IMR-90 (cell line): ENCODE measurements at regions not wholly inside any gene's neighbourhood (a gene's known extent, or its start where the extent isn't known, plus 50 kb on each side); places are given as distances from the start of the nearest gene placed in this dataset.

Experiments used
- ATAC-seq: fragments of 200-7000 bp; cut with Tn5 transposase; 2 replicates; pipeline ENCODE4 v1.9.1; 2020; ENCODE audit warnings: low read depth, mild to moderate bottlenecking, moderate library complexity
- BruUV-seq: library from RNA; stranded (reverse); fragments of 400-500 nt; replicated peaks from 2 replicates; lab custom pipeline; 2021; lab: Mats Ljungman, UMichigan
- CTCF ChIA-PET: fragments of 300-600 bp; formaldehyde crosslinking; extraction: SDS; loops from one replicate; lab custom pipeline; 2021; ENCODE audit warnings: antibody characterized with exemption; lab: Yijun Ruan, JAX
- POLR2A ChIA-PET: fragments of 300-600 bp; sonication (Branson Sonifier 250); formaldehyde crosslinking; loops from one replicate; lab custom pipeline; 2022; ENCODE audit warnings: antibody characterized with exemption; ENCODE audit not compliant: unreplicated experiment; lab: Charles Lee
- DNase-seq: peaks from one replicate; pipeline ENCODE4 v3.0.0; 2013
- H2AFZ ChIP-seq: replicated peaks from 2 replicates; pipeline ENCODE3; 2013; ENCODE audit warnings: low read length, mild to moderate bottlenecking; ENCODE audit not compliant: poor library complexity
- H2AK5ac ChIP-seq: 2 replicates; pipeline ENCODE4 v1.6.1; 2013; ENCODE audit warnings: low read depth, low read length, inconsistent platforms
- H2AK9ac ChIP-seq: replicated peaks from 2 replicates; pipeline ENCODE3; 2013; ENCODE audit warnings: mild to moderate bottlenecking, low read depth, low read length, moderate library complexity; ENCODE audit not compliant: poor library complexity
- H2BK120ac ChIP-seq: 2 replicates; pipeline ENCODE4 v1.6.1; 2013; ENCODE audit warnings: low read depth, low read length, inconsistent platforms
- H2BK15ac ChIP-seq: 3 replicates; pipeline ENCODE4 v1.6.1; 2013; ENCODE audit warnings: low read depth, low read length, inconsistent platforms
- H2BK20ac ChIP-seq: 2 replicates; pipeline ENCODE4 v1.6.1; 2013; ENCODE audit warnings: low read depth, mild to moderate bottlenecking, inconsistent platforms, low read length, moderate library complexity
- H2BK5ac ChIP-seq: 2 replicates; pipeline ENCODE4 v1.6.1; 2013; ENCODE audit warnings: mild to moderate bottlenecking, low read depth, low read length, inconsistent platforms; ENCODE audit not compliant: poor library complexity, severe bottlenecking
- H3K14ac ChIP-seq: replicated peaks from 2 replicates; pipeline ENCODE4 v1.6.1; 2013; ENCODE audit warnings: low read depth, low read length, inconsistent platforms
- H3K18ac ChIP-seq: 2 replicates; pipeline ENCODE4 v1.6.1; 2013; ENCODE audit warnings: low read depth, low read length, control low read depth
- H3K23ac ChIP-seq: 2 replicates; pipeline ENCODE4 v1.6.1; 2013; ENCODE audit warnings: low read depth, low read length, inconsistent platforms
- H3K27ac ChIP-seq: 2 replicates; pipeline ENCODE4 v1.5.1; 2013; ENCODE audit warnings: mild to moderate bottlenecking, control low read depth, low read length; ENCODE audit not compliant: insufficient read depth
- H3K27me3 ChIP-seq: 2 replicates; pipeline ENCODE4 v1.6.1; 2013; ENCODE audit warnings: low read length; ENCODE audit not compliant: control insufficient read depth, insufficient read depth
- H3K36me3 ChIP-seq: 2 replicates; pipeline ENCODE4 v1.6.1; 2013; ENCODE audit warnings: low read length, mixed read lengths; ENCODE audit not compliant: control insufficient read depth, insufficient read depth
- H3K4ac ChIP-seq: 2 replicates; pipeline ENCODE4 v1.6.1; 2013; ENCODE audit warnings: low read depth, low read length, inconsistent platforms
- H3K4me1 ChIP-seq: 2 replicates; pipeline ENCODE4 v1.6.1; 2013; ENCODE audit warnings: low read length, mixed read lengths; ENCODE audit not compliant: control insufficient read depth, insufficient read depth
- H3K4me2 ChIP-seq: 2 replicates; pipeline ENCODE4 v1.6.1; 2013; ENCODE audit warnings: low read depth, mild to moderate bottlenecking, control low read depth, low read length, moderate library complexity
- H3K4me3 ChIP-seq: 2 replicates; pipeline ENCODE4 v1.5.1; 2013; ENCODE audit warnings: low read depth, mild to moderate bottlenecking, control low read depth, low read length, moderate library complexity; ENCODE audit not compliant: insufficient read depth
- H3K56ac ChIP-seq: 2 replicates; pipeline ENCODE4 v1.6.1; 2013; ENCODE audit warnings: low read length, inconsistent platforms; ENCODE audit not compliant: insufficient read depth; ENCODE audit errors: extremely low read depth
- H3K79me1 ChIP-seq, 2 experiments: 2 replicates each; pipeline ENCODE4 v1.6.1; 2013; ENCODE audit warnings: low read length in 2 of 2, inconsistent platforms in 1 of 2, low read depth in 1 of 2
- H3K9ac ChIP-seq: 2 replicates; pipeline ENCODE4 v1.6.1; 2013; ENCODE audit warnings: low read depth, low read length, control low read depth
- H3K9me1 ChIP-seq: 2 replicates; pipeline ENCODE4 v1.6.1; 2013; ENCODE audit warnings: low read length, inconsistent platforms; ENCODE audit not compliant: insufficient read depth
- H3K9me3 ChIP-seq: 2 replicates; pipeline ENCODE4 v1.6.1; 2013; ENCODE audit warnings: low read length; ENCODE audit not compliant: control insufficient read depth, insufficient read depth
- H4K20me1 ChIP-seq: 2 replicates; pipeline ENCODE4 v1.6.1; 2013; ENCODE audit warnings: low read length, inconsistent platforms; ENCODE audit not compliant: insufficient read depth
- H4K5ac ChIP-seq: 2 replicates; pipeline ENCODE4 v1.6.1; 2013; ENCODE audit warnings: mild to moderate bottlenecking, low read depth, low read length, control low read depth
- H4K8ac ChIP-seq, 2 experiments: 2 replicates each; pipeline ENCODE4 v1.6.1; 2013; ENCODE audit warnings: low read depth in 2 of 2, low read length in 2 of 2, control low read depth in 1 of 2, inconsistent platforms in 1 of 2
- H4K91ac ChIP-seq: 2 replicates; pipeline ENCODE4 v1.6.1; 2013; ENCODE audit warnings: low read depth, low read length, inconsistent platforms; ENCODE audit not compliant: insufficient read depth
- MXI1 ChIP-seq: IDR thresholded peaks from 2 replicates; pipeline ENCODE4 v1.6.1; 2012; ENCODE audit warnings: low read depth, mild to moderate bottlenecking, low read length, moderate library complexity, borderline replicate concordance
- RFX5 ChIP-seq: IDR thresholded peaks from 2 replicates; pipeline ENCODE4 v1.8.0; 2012; ENCODE audit warnings: low read depth, mild to moderate bottlenecking, low read length, moderate library complexity
- WGBS, 2 experiments: methylation state at CpG; one replicate each; pipeline versions ENCODE4 v1.1.5 to v1.1.7; 2013; ENCODE audit warnings: missing lambda C conversion rate in 2 of 2; ENCODE audit not compliant: insufficient read length in 1 of 2; ENCODE audit errors: extremely low coverage in 2 of 2; 5-methylcytosine and 5-hydroxymethylcytosine counted together
- dilution Hi-C: fragments of 300-500 bp; cut with HindIII; formaldehyde crosslinking; loops from one replicate; pipeline ENCODE4 v1.14.3; 2018; ENCODE audit warnings: low sequenced_read_pairs; ENCODE audit not compliant: unreplicated experiment
- in situ Hi-C: fragments of 300-500 bp; cut with MboI; formaldehyde crosslinking; loops from 3 replicates; pipeline ENCODE4 v1.14.3; 2019; ENCODE audit warnings: low sequenced_read_pairs, inconsistent platforms, mixed read lengths
- intact Hi-C: fragments of 100-400 bp; cut with micrococcal nuclease; formaldehyde crosslinking; loops from 2 replicates; pipeline ENCODE4 v1.10.0; 2022
- TF ChIP-seq, protein P1 (sequence below): conservative IDR thresholded peaks from 2 replicates; pipeline ENCODE4 v1.5.1; 2012; ENCODE audit warnings: mild to moderate bottlenecking, low read depth, low read length, improper control_type of control experiment

- H4K8ac ChIP-seq = peak overlapping the region in 1 of 2 experiments; percentile 44; a peak in 1 of 4 replicates
- H3K4ac ChIP-seq = peak overlapping the region; percentile 90
- H2AK5ac ChIP-seq = peak overlapping the region; percentile 96; the same call in 1 of the 2 replicates
- TF ChIP-seq RFX5 = no peak
- TF ChIP-seq MXI1 = no peak
- TF ChIP-seq, protein P1, sequence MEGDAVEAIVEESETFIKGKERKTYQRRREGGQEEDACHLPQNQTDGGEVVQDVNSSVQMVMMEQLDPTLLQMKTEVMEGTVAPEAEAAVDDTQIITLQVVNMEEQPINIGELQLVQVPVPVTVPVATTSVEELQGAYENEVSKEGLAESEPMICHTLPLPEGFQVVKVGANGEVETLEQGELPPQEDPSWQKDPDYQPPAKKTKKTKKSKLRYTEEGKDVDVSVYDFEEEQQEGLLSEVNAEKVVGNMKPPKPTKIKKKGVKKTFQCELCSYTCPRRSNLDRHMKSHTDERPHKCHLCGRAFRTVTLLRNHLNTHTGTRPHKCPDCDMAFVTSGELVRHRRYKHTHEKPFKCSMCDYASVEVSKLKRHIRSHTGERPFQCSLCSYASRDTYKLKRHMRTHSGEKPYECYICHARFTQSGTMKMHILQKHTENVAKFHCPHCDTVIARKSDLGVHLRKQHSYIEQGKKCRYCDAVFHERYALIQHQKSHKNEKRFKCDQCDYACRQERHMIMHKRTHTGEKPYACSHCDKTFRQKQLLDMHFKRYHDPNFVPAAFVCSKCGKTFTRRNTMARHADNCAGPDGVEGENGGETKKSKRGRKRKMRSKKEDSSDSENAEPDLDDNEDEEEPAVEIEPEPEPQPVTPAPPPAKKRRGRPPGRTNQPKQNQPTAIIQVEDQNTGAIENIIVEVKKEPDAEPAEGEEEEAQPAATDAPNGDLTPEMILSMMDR = no peak
- H2BK5ac ChIP-seq = peak overlapping the region; percentile 16
- no peak overlapping the region for H3K9ac ChIP-seq
- no peaks in the 10 kb centered on the region for H4K20me1 ChIP-seq
- in situ Hi-C loops = no loop called here
- intact Hi-C loops = no loop called here
- H3K4me3 ChIP-seq = no peak overlapping the region
- peak overlapping the region; percentile 66; the same call in 1 of the 2 replicates for H3K14ac ChIP-seq
- H2BK20ac ChIP-seq = peak overlapping the region; percentile 96
- H3K18ac ChIP-seq = peak overlapping the region; percentile 36; the same call in 1 of the 2 replicates
- H3K56ac ChIP-seq = no peak overlapping the region
- no peak overlapping the region for H3K23ac ChIP-seq
- H3K27ac ChIP-seq = peak overlapping the region; percentile 2; the same call in 1 of the 2 replicates
- H4K5ac ChIP-seq = no peak overlapping the region
- peak overlapping the region; percentile 82; the same call in 2 of the 3 replicates for H2BK15ac ChIP-seq
- no peak overlapping the region for H2AFZ ChIP-seq
- POLR2A ChIA-PET = no interaction called here
- no TSS peak for BruUV-seq
- no peak overlapping the region for H2AK9ac ChIP-seq
- no peak overlapping the region for H3K4me2 ChIP-seq
- H3K9me3 ChIP-seq = no peaks in the 10 kb centered on the region
- ATAC-seq (peak; percentile 55), DNase-seq (no peak)
- peaks cover 5% of the 10 kb centered on the region for H3K9me1 ChIP-seq
- H3K79me1 ChIP-seq = no peaks in the 10 kb centered on the region
- WGBS, 2 experiments = no CpG with 5 or more reads among the region's 1 CpG
- no peaks in the 10 kb centered on the region for H3K27me3 ChIP-seq
- H3K36me3 ChIP-seq = no peaks in the 10 kb centered on the region
- H4K91ac ChIP-seq = peak overlapping the region; percentile 64
- peaks cover 4% of the 10 kb centered on the region for H3K4me1 ChIP-seq
- dilution Hi-C loops = no loop called here
- peak overlapping the region; percentile 94 for H2BK120ac ChIP-seq
- CTCF ChIA-PET = interaction anchor here (0.8 kb wide), 2 partner anchors 247 to 1046 kb away, joined by 3 to 4 read pairs; no protein-coding TSS in a partner anchor
These were observed 586.9 kb upstream of the INTU start for GRCh38 chr4:127045861-127046260.
